Endothelial cell of umbilical vein (primary cell): ENCODE measurements at regions not wholly inside any gene's neighbourhood (a gene's known extent, or its start where the extent isn't known, plus 50 kb on each side); places are given as distances from the start of the nearest gene placed in this dataset.

Experiments used
- BruUV-seq: library from RNA; stranded (reverse); fragments of 400-500 nt; replicated peaks from 2 replicates; lab custom pipeline; 2021; lab: Mats Ljungman, UMichigan
- CTCF ChIA-PET: fragments of 300-600, 350-600 bp; sonication (Branson Sonifier 250); formaldehyde crosslinking; loops from one replicate; lab custom pipeline; 2021; ENCODE audit warnings: antibody characterized with exemption, inconsistent platforms; lab: Charles Lee
- POLR2A ChIA-PET: fragments of 300-600, 350-600 bp; sonication (Branson Sonifier 250); formaldehyde crosslinking; loops from one replicate; lab custom pipeline; 2021; ENCODE audit warnings: antibody characterized with exemption, inconsistent platforms; lab: Charles Lee
- DNase-seq: peaks from one replicate; pipeline ENCODE4 v3.0.0-alpha.2; 2011; ENCODE audit warnings: low read depth, low spot score
- FAIRE-seq: peaks from 2 replicates; lab custom pipeline; 2011; peaks lifted over from hg19 to GRCh38; lab: Jason Lieb, UNC
- H2AFZ ChIP-seq: 2 replicates; pipeline ENCODE4 v1.6.0; 2012; ENCODE audit warnings: low read depth, low read length, control low read depth, inconsistent platforms
- H3K27ac ChIP-seq: 2 replicates; pipeline ENCODE4 v1.5.1; 2011; ENCODE audit warnings: low read depth, mild to moderate bottlenecking, control low read depth, low read length, moderate library complexity; ENCODE audit not compliant: insufficient read depth
- H3K27me3 ChIP-seq, 2 experiments: 2 replicates each; pipeline versions ENCODE4 v1.6.0 to v1.6.1; 2011; ENCODE audit warnings: low read length in 2 of 2, mixed read lengths in 1 of 2; ENCODE audit not compliant: control insufficient read depth in 2 of 2, insufficient read depth in 2 of 2
- H3K36me3 ChIP-seq, 2 experiments: 2 replicates in 1 of 2; 3 replicates in 1 of 2; pipeline ENCODE4 v1.5.1; 2011; ENCODE audit warnings: low read length in 2 of 2, mild to moderate bottlenecking in 1 of 2, moderate library complexity in 1 of 2; ENCODE audit not compliant: control insufficient read depth in 2 of 2, insufficient read depth in 2 of 2; ENCODE audit errors: extremely low read depth in 1 of 2
- H3K4me1 ChIP-seq: 3 replicates; pipeline ENCODE4 v1.5.1; 2011; ENCODE audit warnings: mild to moderate bottlenecking, low read length; ENCODE audit not compliant: control insufficient read depth, insufficient read depth; ENCODE audit errors: extremely low read depth
- H3K4me2 ChIP-seq: 2 replicates; pipeline ENCODE4 v1.6.1; 2011; ENCODE audit warnings: low read length, control low read depth, mixed read lengths; ENCODE audit not compliant: insufficient read depth
- H3K4me3 ChIP-seq, 3 experiments: fragments of 200-600 bp in 1 of 3; sonication (generic), shearing (Covaris generic) in 1 of 3; replicated peaks in 1 of 3; 2 replicates each; pipeline ENCODE4 v1.5.1; 2011 to 2016; ENCODE audit warnings: control low read depth in 3 of 3, low read length in 3 of 3, mild to moderate bottlenecking in 2 of 3, inconsistent platforms in 1 of 3, low read depth in 1 of 3, moderate library complexity in 1 of 3; ENCODE audit not compliant: insufficient read depth in 1 of 3
- H3K79me2 ChIP-seq: 2 replicates; pipeline ENCODE4 v1.6.0; 2012; ENCODE audit warnings: low read length, inconsistent platforms; ENCODE audit not compliant: control insufficient read depth, insufficient read depth
- H3K9ac ChIP-seq: replicated peaks from 2 replicates; pipeline ENCODE3; 2011; ENCODE audit warnings: low read length, control low read depth; ENCODE audit not compliant: insufficient read depth; ENCODE audit errors: extremely low read depth
- H3K9me1 ChIP-seq: replicated peaks from 3 replicates; pipeline ENCODE4 v1.6.0; 2011; ENCODE audit warnings: mild to moderate bottlenecking, low read length; ENCODE audit not compliant: control insufficient read depth, insufficient read depth; ENCODE audit errors: extremely low read depth
- H3K9me3 ChIP-seq: replicated peaks from 2 replicates; pipeline ENCODE4 v1.5.1; 2012; ENCODE audit warnings: low read length, inconsistent platforms; ENCODE audit not compliant: control insufficient read depth, insufficient read depth
- H4K20me1 ChIP-seq: replicated peaks from 2 replicates; pipeline ENCODE3; 2011; ENCODE audit warnings: mild to moderate bottlenecking, low read length; ENCODE audit not compliant: control insufficient read depth, insufficient read depth; ENCODE audit errors: extremely low read depth
- EZH2 ChIP-seq: IDR thresholded peaks from 2 replicates; pipeline ENCODE4 v1.6.1; 2012; ENCODE audit warnings: borderline replicate concordance, low read depth, mild to moderate bottlenecking, moderate library complexity, low read length, inconsistent platforms; ENCODE audit not compliant: severe bottlenecking
- FOS ChIP-seq: IDR thresholded peaks from 2 replicates; pipeline ENCODE4 v1.6.1; 2011; ENCODE audit warnings: mild to moderate bottlenecking, low read length, moderate library complexity, borderline replicate concordance; ENCODE audit not compliant: insufficient read depth
- GATA2 ChIP-seq: IDR thresholded peaks from 2 replicates; pipeline ENCODE4 v1.7.0; 2011; ENCODE audit warnings: low read depth, mild to moderate bottlenecking, moderate library complexity, mixed read lengths, low read length; ENCODE audit not compliant: insufficient read length, insufficient read depth
- JUN ChIP-seq: IDR thresholded peaks from 2 replicates; pipeline ENCODE4 v1.6.1; 2011; ENCODE audit warnings: borderline replicate concordance, low read depth; ENCODE audit not compliant: insufficient read length, insufficient read depth
- MYC ChIP-seq: IDR thresholded peaks from one replicate; pipeline ENCODE4 v1.6.1; 2011; ENCODE audit warnings: mild to moderate bottlenecking, low read depth, low read length
- POLR2A ChIP-seq: IDR thresholded peaks from 2 replicates; pipeline ENCODE4 v1.6.1; 2012; ENCODE audit warnings: low read depth, mild to moderate bottlenecking, control low read depth, low read length
- POLR2AphosphoS5 ChIP-seq: IDR thresholded peaks from 2 replicates; pipeline ENCODE4 v1.6.1; 2012; ENCODE audit warnings: low read depth, mild to moderate bottlenecking, control low read depth, low read length, moderate library complexity; ENCODE audit not compliant: insufficient read depth
- dilution Hi-C: fragments of 300-500 bp; cut with MboI; formaldehyde crosslinking; loops from one replicate; pipeline ENCODE4 v1.15.0; 2019; ENCODE audit warnings: low sequenced_read_pairs; ENCODE audit not compliant: extremely low pct_ligation_motif_present
- intact Hi-C: fragments of 100-400 bp; cut with micrococcal nuclease; formaldehyde crosslinking; loops from one replicate; pipeline ENCODE4 v1.10.0; 2022
- TF ChIP-seq, protein P1 (sequence below), 2 donors: IDR thresholded peaks; 1 replicate in 1 of 2; 2 replicates in 1 of 2; pipeline ENCODE4 v1.5.1; 2011; ENCODE audit warnings: low read length in 2 of 2, mild to moderate bottlenecking in 2 of 2, moderate library complexity in 2 of 2, control low read depth in 1 of 2, inconsistent platforms in 1 of 2, low read depth in 1 of 2; ENCODE audit not compliant: insufficient read depth in 1 of 2; ENCODE audit errors: extremely low read depth in 1 of 2
- TF ChIP-seq, protein P2 (sequence below): IDR thresholded peaks from 2 replicates; pipeline ENCODE4 v1.6.1; 2011; ENCODE audit not compliant: insufficient read depth, insufficient read length

DNA sequence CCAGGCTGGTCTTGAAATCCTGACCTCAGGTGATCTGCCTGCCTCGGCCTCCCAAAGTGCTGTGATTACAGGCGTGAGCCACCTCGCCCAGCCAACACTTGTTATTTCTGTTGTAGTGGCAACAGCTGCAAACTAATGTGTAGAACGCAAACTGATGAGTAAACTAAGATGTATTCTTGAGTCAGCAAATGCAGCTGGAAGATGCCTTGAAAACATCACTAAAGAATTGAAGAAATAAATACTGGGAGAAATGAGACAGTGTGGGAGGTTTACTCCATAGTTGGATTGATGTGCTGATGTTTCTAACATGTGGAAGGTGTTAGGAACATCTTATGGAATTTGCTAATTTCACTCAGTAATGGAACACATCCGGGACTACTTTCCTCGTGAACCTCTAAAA, 61.3 kb upstream of the KCNE2 start:
- H3K9ac ChIP-seq: no peak overlapping the region
- H3K79me2 ChIP-seq: no peaks in the 10 kb centered on the region
- no peak for TF ChIP-seq FOS
- no peak for TF ChIP-seq POLR2A
- no peak for TF ChIP-seq EZH2
- no peak for TF ChIP-seq POLR2AphosphoS5
- TF ChIP-seq MYC: no peak
- TF ChIP-seq JUN: no peak
- TF ChIP-seq GATA2: no peak
- TF ChIP-seq, protein P1, sequence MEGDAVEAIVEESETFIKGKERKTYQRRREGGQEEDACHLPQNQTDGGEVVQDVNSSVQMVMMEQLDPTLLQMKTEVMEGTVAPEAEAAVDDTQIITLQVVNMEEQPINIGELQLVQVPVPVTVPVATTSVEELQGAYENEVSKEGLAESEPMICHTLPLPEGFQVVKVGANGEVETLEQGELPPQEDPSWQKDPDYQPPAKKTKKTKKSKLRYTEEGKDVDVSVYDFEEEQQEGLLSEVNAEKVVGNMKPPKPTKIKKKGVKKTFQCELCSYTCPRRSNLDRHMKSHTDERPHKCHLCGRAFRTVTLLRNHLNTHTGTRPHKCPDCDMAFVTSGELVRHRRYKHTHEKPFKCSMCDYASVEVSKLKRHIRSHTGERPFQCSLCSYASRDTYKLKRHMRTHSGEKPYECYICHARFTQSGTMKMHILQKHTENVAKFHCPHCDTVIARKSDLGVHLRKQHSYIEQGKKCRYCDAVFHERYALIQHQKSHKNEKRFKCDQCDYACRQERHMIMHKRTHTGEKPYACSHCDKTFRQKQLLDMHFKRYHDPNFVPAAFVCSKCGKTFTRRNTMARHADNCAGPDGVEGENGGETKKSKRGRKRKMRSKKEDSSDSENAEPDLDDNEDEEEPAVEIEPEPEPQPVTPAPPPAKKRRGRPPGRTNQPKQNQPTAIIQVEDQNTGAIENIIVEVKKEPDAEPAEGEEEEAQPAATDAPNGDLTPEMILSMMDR (IDR thresholded peaks at IDR 0.05; ENCODE audit: extremely low read depth in 1 of 2, insufficient read depth in 1 of 2, low read depth in 1 of 2, low read length in 2 of 2): no peak
- TF ChIP-seq, protein P2, sequence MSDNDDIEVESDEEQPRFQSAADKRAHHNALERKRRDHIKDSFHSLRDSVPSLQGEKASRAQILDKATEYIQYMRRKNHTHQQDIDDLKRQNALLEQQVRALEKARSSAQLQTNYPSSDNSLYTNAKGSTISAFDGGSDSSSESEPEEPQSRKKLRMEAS: no peak
- H3K9me1 ChIP-seq: no peaks in the 10 kb centered on the region
- no peaks in the 10 kb centered on the region for H4K20me1 ChIP-seq
- ChIA-PET POLR2A (no interaction called here), CTCF (interaction anchor here (0.7 to 1.6 kb wide), 5 partner anchors 45 to 379 kb away, joined by 3 to 5 read pairs (median 3); no protein-coding TSS in a partner anchor)
- DNase-seq (no peak), FAIRE-seq (no peak)
- intact Hi-C loops: no loop called here
- dilution Hi-C loops: no loop called here
- no TSS peak for BruUV-seq
- no peaks in the 10 kb centered on the region for H3K36me3 ChIP-seq
- H3K27ac ChIP-seq: no peak overlapping the region
- no peaks in the 10 kb centered on the region for H3K9me3 ChIP-seq
- no peaks in the 10 kb centered on the region for H3K4me1 ChIP-seq
- H2AFZ ChIP-seq: no peak overlapping the region
- H3K4me2 ChIP-seq: no peak overlapping the region
- no peak overlapping the region for H3K4me3 ChIP-seq
- peaks cover 7 to 15% of the 10 kb centered on the region in 2 experiments for H3K27me3 ChIP-seq
